ENCODE measurements at regions not wholly inside any gene's neighbourhood (a gene's known extent, or its start where the extent isn't known, plus 50 kb on each side); places are given as distances from the start of the nearest gene placed in this dataset.

- no peak for TF ChIP-seq CTCF (IDR thresholded peaks at IDR 0.05; ENCODE audit: control insufficient read depth, extremely low read depth, insufficient read depth)
- H3K4me3 ChIP-seq (ENCODE audit: low read depth, low read length) = no peak overlapping the region
- no peak for DNase-seq (ENCODE audit: low read depth)
Measured at GRCh38 chr22:49325531-49326395, 501.9 kb downstream of the BRD1 start.

GRCh38 chr22:49324527-49325491 lies 502.9 kb downstream of the BRD1 start:
- no peak overlapping the region for H3K4me3 ChIP-seq (ENCODE audit: low read depth, low read length)
- TF ChIP-seq CTCF (IDR thresholded peaks at IDR 0.05; ENCODE audit: control insufficient read depth, extremely low read depth, insufficient read depth) = no peak
- no peak for DNase-seq (ENCODE audit: low read depth)

GRCh38 chr22:49323751-49324415 lies 503.8 kb downstream of the BRD1 start:
- TF ChIP-seq CTCF (IDR thresholded peaks at IDR 0.05; ENCODE audit: control insufficient read depth, extremely low read depth, insufficient read depth) = no peak
- H3K4me3 ChIP-seq (ENCODE audit: low read depth, low read length) = no peak overlapping the region
- no peak for DNase-seq (ENCODE audit: low read depth)

- no peak for TF ChIP-seq CTCF (IDR thresholded peaks at IDR 0.05; ENCODE audit: control insufficient read depth, extremely low read depth, insufficient read depth)
- no peak for DNase-seq (ENCODE audit: low read depth)
Measured at GRCh38 chr22:49322861-49323622, 504.6 kb downstream of the BRD1 start.

GRCh38 chr22:49322231-49322630 lies 505.4 kb downstream of the BRD1 start:
- DNase-seq (ENCODE audit: low read depth) = no peak
- H3K4me3 ChIP-seq (ENCODE audit: low read depth, low read length) = no peak overlapping the region
- no peak for TF ChIP-seq CTCF (IDR thresholded peaks at IDR 0.05; ENCODE audit: control insufficient read depth, extremely low read depth, insufficient read depth)

More at GRCh38 chr22:49322861-49323622, 504.6 kb downstream of the BRD1 start:
- no peak overlapping the region for H3K4me3 ChIP-seq (ENCODE audit: low read depth, low read length)
